Small intestine (tissue), 7 donors: ENCODE measurements at regions not wholly inside any gene's neighbourhood (a gene's known extent, or its start where the extent isn't known, plus 50 kb on each side); places are given as distances from the start of the nearest gene placed in this dataset.

Experiments
- DNase-seq, 2 donors: peaks; one replicate each; pipeline versions ENCODE4 v3.0.0 to v3.0.0-alpha.2; 2013
- FAIRE-seq: peaks from 2 replicates; lab custom pipeline; 2012; peaks lifted over from hg19 to GRCh38; lab: Jason Lieb, UNC
- H3K27ac ChIP-seq, 3 donors: one replicate each; pipeline ENCODE4 v1.5.1; 2013; ENCODE audit warnings: low read length in 2 of 3, mild to moderate bottlenecking in 2 of 3, control low read depth in 1 of 3, inconsistent platforms in 1 of 3, low read depth in 1 of 3, moderate library complexity in 1 of 3
- H3K27me3 ChIP-seq, 3 donors: one replicate each; pipeline ENCODE4 v1.6.1; 2013; ENCODE audit warnings: low read length in 3 of 3, inconsistent platforms in 1 of 3; ENCODE audit not compliant: control insufficient read depth in 3 of 3, insufficient read depth in 3 of 3
- H3K36me3 ChIP-seq, 3 donors: one replicate each; pipeline ENCODE4 v1.6.1; 2013; ENCODE audit warnings: low read length in 3 of 3, inconsistent platforms in 1 of 3, low read depth in 1 of 3, mild to moderate bottlenecking in 1 of 3, moderate library complexity in 1 of 3; ENCODE audit not compliant: control insufficient read depth in 3 of 3, insufficient read depth in 2 of 3
- H3K4me1 ChIP-seq, 3 donors: one replicate each; pipeline ENCODE4 v1.6.1; 2013; ENCODE audit warnings: low read length in 2 of 3, inconsistent platforms in 1 of 3, low read depth in 1 of 3, mild to moderate bottlenecking in 1 of 3, moderate library complexity in 1 of 3; ENCODE audit not compliant: control insufficient read depth in 3 of 3, insufficient read depth in 2 of 3
- H3K4me3 ChIP-seq, 3 donors: one replicate each; pipeline ENCODE4 v1.5.1; 2013; ENCODE audit warnings: low read length in 3 of 3, control low read depth in 1 of 3, inconsistent platforms in 1 of 3, low read depth in 1 of 3, mild to moderate bottlenecking in 1 of 3, moderate library complexity in 1 of 3
- H3K9me3 ChIP-seq, 2 donors: one replicate each; pipeline ENCODE4 v1.6.1; 2013; ENCODE audit warnings: low read depth in 1 of 2, low read length in 1 of 2; ENCODE audit not compliant: control insufficient read depth in 2 of 2, insufficient read depth in 1 of 2
- WGBS, 3 donors: extraction: QIAGEN DNeasy Blood & Tissue Kit; methylation state at CpG; one replicate each; pipeline ENCODE4 v1.1.7; 2013; 5-methylcytosine and 5-hydroxymethylcytosine counted together
- donor health status: healthy with polysubstance abuse.
- donor health status: control.
- donor health status: control.
- donor health status: Bipolar disorder and iron deficiency.
- donor health status: healthy.

GRCh38 chr9:16282216-16282615 is 588.3 kb downstream of the BNC2 start:
- DNase-seq: no peak
- WGBS, 3 donors: 68 to 80% (median 77%) methylated on average over 2 of the region's 2 CpGs

GRCh38 chr9:16282718-16283117 is 587.8 kb downstream of the BNC2 start:
- FAIRE-seq: no peak
- peaks cover 0 to 10% (median 0%) of the 10 kb centered on the region in 3 donors for H3K4me1 ChIP-seq
- peaks cover 0 to 8% of the 10 kb centered on the region in 2 donors for H3K9me3 ChIP-seq
- WGBS, 3 donors: 81 to 90% (median 84%) methylated on average over 9 of the region's 9 CpGs
- H3K27me3 ChIP-seq: no peaks in the 10 kb centered on the region
- no peaks in the 10 kb centered on the region for H3K36me3 ChIP-seq
- no peak overlapping the region for H3K27ac ChIP-seq
- no peak for DNase-seq
- H3K4me3 ChIP-seq: no peak overlapping the region

More at GRCh38 chr9:16282216-16282615, 588.3 kb downstream of the BNC2 start:
- FAIRE-seq: no peak
- Histone ChIP-seq H3K4me3 (no peak overlapping the region), H3K9me3 (peaks cover 0 to 8% of the 10 kb centered on the region in 2 donors), H3K36me3 (no peaks in the 10 kb centered on the region), H3K4me1 (peaks cover 0 to 10% (median 0%) of the 10 kb centered on the region in 3 donors), H3K27me3 (no peaks in the 10 kb centered on the region), H3K27ac (no peak overlapping the region)

- DNase-seq (no peak), FAIRE-seq (no peak)
- Histone ChIP-seq H3K27me3 (no peaks in the 10 kb centered on the region), H3K4me1 (no peaks in the 10 kb centered on the region), H3K4me3 (no peak overlapping the region), H3K27ac (no peak overlapping the region), H3K9me3 (peaks cover 0 to 8% of the 10 kb centered on the region in 2 donors), H3K36me3 (no peaks in the 10 kb centered on the region)
- WGBS, 3 donors: 84 to 91% (median 86%) methylated on average over 7 of the region's 7 CpGs
Observed at GRCh38 chr9:16286160-16286559, 584.3 kb downstream of the BNC2 start.

GRCh38 chr9:16289639-16290038 is 580.8 kb downstream of the BNC2 start:
- Histone ChIP-seq H3K27ac (no peak overlapping the region), H3K36me3 (no peaks in the 10 kb centered on the region), H3K9me3 (peaks cover 0 to 8% of the 10 kb centered on the region in 2 donors), H3K27me3 (peaks cover 0 to 5% (median 0%) of the 10 kb centered on the region in 3 donors), H3K4me3 (no peak overlapping the region), H3K4me1 (no peaks in the 10 kb centered on the region)
- 79 to 94% (median 83%) methylated on average over 3 of the region's 3 CpGs for WGBS, 3 donors
- DNase-seq: no peak
- FAIRE-seq: no peak

- WGBS, 3 donors: 61 to 66% (median 65%) methylated on average over 5 of the region's 5 CpGs
- FAIRE-seq: no peak
- no peak for DNase-seq
Observed at GRCh38 chr9:16290169-16290568, 580.3 kb downstream of the BNC2 start.

GRCh38 chr9:16291921-16292320 is 578.5 kb downstream of the BNC2 start:
- Histone ChIP-seq H3K4me3 (no peak overlapping the region), H3K27ac (no peak overlapping the region), H3K36me3 (no peaks in the 10 kb centered on the region), H3K27me3 (peaks cover 0 to 5% (median 0%) of the 10 kb centered on the region in 3 donors), H3K4me1 (no peaks in the 10 kb centered on the region), H3K9me3 (no peaks in the 10 kb centered on the region)
- DNase-seq: no peak
- FAIRE-seq: no peak
- 82 to 91% (median 91%) methylated on average over 4 of the region's 4 CpGs for WGBS, 3 donors

More at GRCh38 chr9:16290169-16290568, 580.3 kb downstream of the BNC2 start:
- H3K27me3 ChIP-seq: peaks cover 0 to 5% (median 0%) of the 10 kb centered on the region in 3 donors
- no peaks in the 10 kb centered on the region for H3K36me3 ChIP-seq
- no peak overlapping the region for H3K4me3 ChIP-seq
- peaks cover 0 to 2% of the 10 kb centered on the region in 2 donors for H3K9me3 ChIP-seq
- H3K4me1 ChIP-seq: no peaks in the 10 kb centered on the region
- no peak overlapping the region for H3K27ac ChIP-seq

- Histone ChIP-seq H3K9me3 (no peaks in the 10 kb centered on the region), H3K4me3 (no peak overlapping the region), H3K27ac (no peak overlapping the region), H3K4me1 (no peaks in the 10 kb centered on the region), H3K27me3 (peaks cover 0 to 5% (median 0%) of the 10 kb centered on the region in 3 donors), H3K36me3 (no peaks in the 10 kb centered on the region)
- FAIRE-seq (no peak), DNase-seq (no peak)
- 61 to 74% (median 62%) methylated on average over 2 of the region's 2 CpGs for WGBS, 3 donors
Observed at GRCh38 chr9:16293610-16294009, 576.9 kb downstream of the BNC2 start.

- FAIRE-seq: no peak
- H3K27ac ChIP-seq: no peak overlapping the region
Observed at GRCh38 chr9:16294133-16294770, 576.2 kb downstream of the BNC2 start.

More at GRCh38 chr9:16294133-16294770, 576.2 kb downstream of the BNC2 start:
- H3K36me3 ChIP-seq: no peaks in the 10 kb centered on the region
- H3K9me3 ChIP-seq: no peaks in the 10 kb centered on the region
- H3K4me3 ChIP-seq: no peak overlapping the region
- H3K27me3 ChIP-seq: peaks cover 0 to 5% (median 0%) of the 10 kb centered on the region in 3 donors
- H3K4me1 ChIP-seq: no peaks in the 10 kb centered on the region
- no peak for DNase-seq
- WGBS, 3 donors: 73 to 76% (median 75%) methylated on average over 7 of the region's 7 CpGs
